Sigmoid colon (tissue), 4 donors: ENCODE measurements at regions not wholly inside any gene's neighbourhood (a gene's known extent, or its start where the extent isn't known, plus 50 kb on each side); places are given as distances from the start of the nearest gene placed in this dataset.

Source experiments
- CTCF ChIP-seq, 4 experiments: fragments of 450-650 bp in 3 of 4; fragments of 200-600 bp in 1 of 4; IDR thresholded peaks; one replicate each; pipeline ENCODE4 v1.5.1; 2016 to 2019; ENCODE audit warnings: antibody characterized with exemption in 4 of 4, mild to moderate bottlenecking in 3 of 4, moderate library complexity in 2 of 4
- EP300 ChIP-seq, 4 donors: sonication (generic); formaldehyde crosslinking; IDR thresholded peaks; one replicate each; pipeline ENCODE4 v1.6.1; 2017; ENCODE audit warnings: antibody characterized with exemption in 4 of 4
- POLR2A ChIP-seq, 2 donors: fragments of 450-650 bp; IDR thresholded peaks; one replicate each; pipeline ENCODE4 v1.6.1; 2016; ENCODE audit warnings: antibody characterized with exemption in 2 of 2, mild to moderate bottlenecking in 2 of 2, moderate library complexity in 2 of 2

- TF ChIP-seq CTCF (IDR thresholded peaks at IDR 0.05) = peak in 2 of 4 experiments; percentile 45 to 56
- TF ChIP-seq POLR2A (IDR thresholded peaks at IDR 0.05) = no peak
- TF ChIP-seq EP300 (IDR thresholded peaks at IDR 0.05) = no peak
These were observed 143.5 kb downstream of the SCARB1 start for GRCh38 chr12:124720004-124720680.
